GM19463 (cell line): ENCODE measurements at regions not wholly inside any gene's neighbourhood (a gene's known extent, or its start where the extent isn't known, plus 50 kb on each side); places are given as distances from the start of the nearest gene placed in this dataset.
"Not testable (repeated sequence)": the region's sequence is repeated elsewhere in the genome, so short reads cannot be mapped to it uniquely, and the experiment has no call there.

ENCODE experiments used
- ATAC-seq: cut with Tn5 transposase; IDR thresholded peaks from one replicate; pipeline ENCODE4 v1.9.1; 2021; ENCODE audit warnings: mild to moderate bottlenecking, moderate library complexity; ENCODE audit not compliant: unreplicated experiment

DNA sequence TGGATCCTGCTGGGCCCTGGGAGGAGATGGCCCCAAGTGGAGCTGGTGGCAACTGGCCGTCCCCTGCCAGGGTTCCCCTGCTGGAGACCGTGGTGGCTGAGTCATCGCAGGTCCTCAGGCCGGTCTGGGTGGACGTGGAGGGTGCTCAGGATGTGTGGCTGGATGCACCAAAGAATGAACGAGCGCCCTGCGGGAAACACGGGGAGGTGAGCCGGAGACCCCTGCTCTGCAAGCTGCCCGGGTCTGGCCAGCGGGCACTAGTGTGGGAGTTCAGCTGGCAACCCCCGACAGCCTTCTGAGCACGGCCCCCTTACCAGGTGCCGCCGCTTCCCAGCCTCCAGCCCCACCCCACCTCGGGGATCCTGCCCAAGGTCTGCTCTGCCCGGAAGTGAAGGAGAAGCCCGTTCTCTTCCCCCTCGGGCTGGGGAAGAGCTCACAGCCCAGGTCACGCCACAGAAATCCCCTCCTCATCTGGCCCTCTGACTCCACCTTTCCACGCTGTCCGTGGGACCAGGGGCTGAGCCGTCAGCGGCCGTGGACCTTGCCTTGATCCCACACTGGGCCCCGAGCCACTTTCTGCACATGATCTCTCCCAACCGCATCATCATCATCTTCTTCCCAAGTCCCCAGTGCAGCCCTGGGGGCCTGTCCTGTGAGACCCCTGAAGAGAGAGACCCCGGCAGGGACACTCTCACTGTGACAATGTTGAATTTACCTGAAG lies 165.5 kb downstream of the KIF26A start:
- no peak for ATAC-seq

DNA sequence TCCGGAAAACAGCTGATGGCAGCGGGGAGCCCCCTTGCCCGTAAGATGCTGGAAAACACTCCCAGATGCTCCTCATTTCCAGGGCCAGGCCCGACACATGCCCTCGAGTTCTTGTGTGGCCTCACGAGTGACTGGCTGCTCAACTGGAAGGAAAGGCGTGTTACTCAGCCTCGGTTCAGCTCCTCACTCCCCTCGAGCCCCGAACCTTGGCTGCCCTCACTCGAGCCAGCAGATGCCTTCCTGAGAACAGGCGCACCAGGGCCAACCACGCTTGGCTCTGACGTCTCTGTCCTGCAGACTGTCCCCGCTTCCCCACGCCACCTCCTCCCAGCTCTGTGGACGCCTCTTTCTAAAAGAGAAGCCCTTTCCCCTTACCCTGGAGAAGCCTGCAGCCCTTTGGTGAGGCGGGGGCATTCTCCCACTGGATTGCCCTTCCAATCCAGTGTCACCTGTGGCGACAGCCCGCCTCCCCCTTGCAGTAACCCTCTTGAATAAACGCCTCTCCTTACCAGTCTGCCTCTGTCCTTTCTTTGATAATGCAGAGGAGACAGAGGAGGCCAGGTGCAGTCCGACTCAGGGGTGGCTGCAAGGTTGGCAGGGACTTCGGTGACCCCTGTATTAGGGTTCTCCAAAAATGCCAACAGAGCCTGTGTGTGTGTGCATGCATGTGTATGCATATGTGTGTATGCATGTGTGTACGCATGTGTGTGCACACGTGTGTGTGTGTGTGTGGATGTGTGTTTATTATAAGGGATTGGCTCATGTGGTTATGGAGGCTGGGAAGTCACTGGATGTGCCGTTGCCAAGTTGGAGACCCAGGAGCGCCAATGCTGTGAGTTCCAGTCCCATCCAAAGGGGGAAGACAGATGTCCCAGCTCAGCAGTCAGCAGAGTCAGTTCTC lies 166.3 kb downstream of the KIF26A start:
- no peak for ATAC-seq

DNA sequence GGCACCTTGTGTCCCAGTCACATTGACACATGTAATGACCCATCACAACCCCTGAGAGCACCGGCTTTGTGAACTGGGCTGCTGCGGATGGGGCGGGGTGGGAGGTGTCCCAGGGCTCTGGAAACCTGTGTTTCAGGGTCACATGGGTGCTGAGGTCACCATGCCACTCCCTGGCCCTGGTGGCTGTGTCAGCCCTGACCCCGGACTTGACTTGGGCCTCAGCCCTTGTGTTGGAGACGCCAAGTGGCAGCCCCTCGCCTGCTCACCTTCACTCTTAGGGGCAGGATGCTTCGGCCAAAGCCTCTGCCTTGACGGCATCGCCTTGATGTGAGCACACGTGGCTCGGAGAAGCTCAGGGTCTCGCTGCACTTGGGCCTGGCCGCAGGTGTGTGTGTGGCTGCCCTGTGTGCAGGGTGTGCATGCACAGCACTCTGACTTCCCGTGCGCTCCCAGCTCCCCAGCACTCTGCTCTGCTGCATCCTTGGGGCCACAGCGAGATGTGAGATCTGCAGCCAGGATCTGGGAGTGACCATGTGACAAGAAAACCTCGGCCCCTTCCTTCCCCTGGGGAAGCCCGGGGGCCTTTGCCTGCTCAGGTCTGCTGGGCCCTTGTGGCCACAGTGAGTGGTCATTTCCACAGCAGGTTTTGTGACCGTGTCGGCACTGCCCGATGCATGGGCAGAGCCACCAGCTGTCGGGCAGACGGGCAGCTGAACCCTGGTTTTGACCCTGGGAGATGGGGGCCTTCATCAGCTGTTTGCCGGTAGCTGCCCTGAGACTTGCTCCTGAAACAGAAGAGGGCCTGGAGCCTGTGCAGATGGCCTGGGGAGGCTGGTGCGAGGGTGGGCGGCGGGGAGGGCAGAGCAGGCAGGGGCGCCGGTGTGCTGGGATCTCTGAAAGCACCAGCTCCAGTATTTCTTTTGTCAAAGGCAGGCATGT lies 167.4 kb downstream of the KIF26A start:
- no peak for ATAC-seq

DNA sequence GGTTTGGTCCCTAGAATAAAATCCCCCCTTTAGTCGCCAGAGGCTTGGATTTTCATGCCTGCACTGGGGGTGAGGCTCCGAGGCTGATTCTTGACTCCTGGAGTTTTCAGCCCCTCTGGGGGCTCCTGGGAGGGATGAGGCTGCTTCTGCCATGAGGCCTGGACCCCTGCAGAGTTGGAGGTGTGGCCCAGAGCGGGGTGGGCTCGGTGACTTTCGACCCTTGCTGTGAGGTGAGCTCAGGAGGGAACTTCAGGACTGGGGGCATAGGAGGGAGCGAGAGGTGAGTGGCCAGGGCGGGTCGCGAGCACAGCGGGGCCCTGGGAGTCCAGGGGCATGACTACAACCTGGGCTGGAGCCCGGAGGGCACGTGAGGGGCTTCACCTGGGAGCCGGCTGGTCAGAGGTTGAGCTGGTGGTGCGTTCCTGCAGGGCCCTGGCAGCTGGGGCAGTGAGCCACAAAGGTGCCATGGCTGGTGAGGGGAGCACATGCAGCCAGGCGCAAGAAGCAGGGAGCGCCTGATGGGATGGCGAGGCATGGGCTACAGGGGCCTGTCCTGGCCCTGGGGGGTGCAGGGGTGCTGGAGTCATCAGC lies 168.2 kb downstream of the KIF26A start:
- ATAC-seq = no peak

DNA sequence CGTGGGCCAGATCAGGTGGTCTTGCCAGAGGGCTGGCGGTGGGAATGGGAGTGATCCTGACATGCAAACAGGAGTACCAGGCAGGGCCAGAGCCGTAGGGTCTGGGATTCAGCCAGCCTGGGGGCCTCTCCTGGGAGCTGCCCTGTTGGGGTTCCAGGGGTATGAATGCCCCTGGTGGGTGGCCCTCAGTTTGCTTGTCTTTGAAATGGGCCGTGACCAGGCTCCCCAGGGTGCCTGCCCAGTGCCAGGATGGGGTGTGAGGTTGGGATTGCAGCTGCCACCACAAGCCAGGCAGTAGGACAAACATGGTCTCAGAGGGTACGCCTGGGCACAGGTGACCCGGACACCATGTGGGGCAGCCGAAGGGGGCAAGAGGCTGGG lies 168.8 kb downstream of the KIF26A start:
- no peak for ATAC-seq

DNA sequence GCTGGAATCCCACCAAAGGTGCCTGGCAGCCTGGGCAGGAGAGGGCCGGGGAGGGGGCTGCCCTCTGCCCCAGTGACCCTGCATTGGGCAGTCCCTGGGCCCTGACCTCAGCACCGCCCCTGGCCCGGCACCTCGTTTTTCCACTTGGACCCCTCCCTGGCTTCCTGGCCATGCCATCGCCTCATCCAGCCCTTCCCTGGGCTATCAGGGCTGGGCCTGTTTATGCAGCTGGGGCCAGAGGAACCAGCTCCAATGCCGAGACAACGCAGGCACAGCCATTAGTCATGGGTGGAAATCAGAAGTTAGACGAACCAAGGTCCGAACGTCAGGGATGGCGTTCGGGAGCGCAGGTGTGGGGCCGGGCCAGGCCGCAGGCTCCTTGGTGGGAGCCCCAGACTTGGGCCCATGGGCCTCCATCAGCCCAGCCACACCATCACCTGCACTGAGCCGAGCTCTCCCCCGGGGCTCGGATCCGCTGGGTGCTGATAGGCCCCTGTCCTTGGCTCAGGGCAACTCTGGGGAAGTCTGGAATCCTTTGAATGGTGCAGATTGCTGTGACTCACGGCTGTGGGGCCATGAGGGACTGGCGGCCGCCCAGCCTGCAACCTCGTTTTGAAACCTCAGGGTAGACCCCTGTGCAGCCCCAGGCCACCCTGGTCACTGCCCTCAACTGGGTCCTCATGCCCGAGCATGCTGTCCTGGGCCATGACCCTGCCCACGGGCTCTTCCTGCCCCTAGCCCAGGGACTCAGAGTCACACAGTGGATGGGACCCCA lies 169.4 kb downstream of the KIF26A start:
- no peak for ATAC-seq

DNA sequence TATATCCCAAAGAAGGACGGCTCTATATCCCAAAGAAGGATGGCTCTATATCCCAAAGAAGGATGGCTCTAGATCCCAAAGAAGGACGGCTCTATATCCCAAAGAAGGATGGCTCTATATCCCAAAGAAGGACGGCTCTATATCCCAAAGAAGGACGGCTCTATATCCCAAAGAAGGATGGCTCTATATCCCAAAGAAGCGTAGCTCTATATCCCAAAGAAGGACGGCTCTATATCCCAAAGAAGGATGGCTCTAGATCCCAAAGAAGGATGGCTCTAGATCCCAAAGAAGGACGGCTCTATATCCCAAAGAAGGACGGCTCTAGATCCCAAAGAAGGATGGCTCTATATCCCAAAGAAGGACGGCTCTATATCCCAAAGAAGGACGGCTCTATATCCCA lies 170.1 kb downstream of the KIF26A start:
- not testable (repeated sequence) for ATAC-seq

DNA sequence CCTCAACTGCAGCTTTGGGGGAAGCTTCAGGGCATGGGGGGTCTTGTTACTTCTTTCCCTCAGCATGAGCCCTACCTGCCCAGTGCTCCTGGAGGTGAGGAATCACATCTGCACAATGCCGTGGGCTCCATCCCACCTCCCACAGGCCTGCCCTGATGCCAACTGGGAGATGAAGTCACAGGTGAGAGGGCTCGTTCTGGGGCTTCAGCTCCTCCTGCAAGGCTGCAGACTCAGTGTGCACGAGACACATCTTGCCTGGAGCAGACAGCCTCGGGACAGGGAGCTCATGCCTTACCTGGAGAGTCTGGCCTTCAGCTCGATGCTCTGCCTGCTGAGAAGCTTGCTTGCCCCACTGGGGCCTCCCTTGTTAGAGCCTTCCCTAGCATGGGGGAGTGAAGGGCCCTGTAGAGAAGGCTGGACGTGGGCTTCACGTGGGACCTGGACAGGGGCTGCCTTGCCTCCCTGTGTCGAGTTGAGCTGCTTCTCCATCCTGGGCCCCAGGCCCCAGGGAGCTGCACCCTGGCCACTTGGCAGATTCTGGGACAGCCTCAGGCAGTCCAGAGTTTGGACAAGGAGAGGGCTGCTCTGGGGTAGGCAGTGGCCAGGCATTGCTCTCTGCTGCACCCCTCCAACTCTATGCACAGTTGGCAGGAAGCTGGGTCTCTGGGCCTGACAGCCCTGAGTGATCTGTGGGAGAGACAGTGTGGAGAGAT lies 171.4 kb downstream of the KIF26A start:
- ATAC-seq = no peak

DNA sequence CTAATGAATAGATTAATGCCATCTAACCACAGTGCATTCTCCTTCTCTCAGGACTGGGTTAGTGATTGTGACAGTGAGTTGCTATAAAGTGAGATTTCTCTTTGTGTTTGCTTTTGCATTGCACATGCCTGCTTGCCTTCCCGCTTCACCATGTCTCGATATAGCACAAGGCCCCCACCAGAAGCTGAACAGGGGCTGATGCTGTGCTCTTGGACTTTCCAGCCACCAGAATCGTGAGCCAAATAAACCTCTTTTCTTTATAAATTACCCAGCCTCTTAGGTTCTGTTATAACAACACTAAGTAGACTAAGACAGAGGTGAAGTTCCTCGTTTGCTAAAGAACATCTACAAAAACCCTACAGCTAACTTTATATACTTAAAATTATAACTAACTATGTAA lies 173.0 kb downstream of the KIF26A start:
- no peak for ATAC-seq

DNA sequence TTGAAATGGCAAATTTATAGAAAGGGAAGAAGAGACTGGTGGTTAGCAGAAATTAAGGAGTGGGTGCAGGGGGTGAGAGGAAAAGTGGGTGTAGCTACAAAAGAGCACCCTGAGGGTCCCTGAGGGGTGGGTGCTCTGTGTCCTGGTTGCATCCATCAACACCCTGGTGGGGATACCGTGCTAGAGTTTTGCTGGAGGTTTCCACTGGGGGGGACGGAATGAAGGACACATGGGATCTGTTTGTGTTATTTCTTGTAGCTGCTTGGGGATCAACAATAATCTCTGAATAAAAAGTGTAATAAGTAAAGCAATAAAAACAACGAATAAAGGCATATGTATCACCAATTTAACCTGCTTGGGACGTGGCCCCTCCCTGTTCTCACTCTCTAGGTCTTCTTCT lies 175.3 kb downstream of the KIF26A start:
- no peak for ATAC-seq

DNA sequence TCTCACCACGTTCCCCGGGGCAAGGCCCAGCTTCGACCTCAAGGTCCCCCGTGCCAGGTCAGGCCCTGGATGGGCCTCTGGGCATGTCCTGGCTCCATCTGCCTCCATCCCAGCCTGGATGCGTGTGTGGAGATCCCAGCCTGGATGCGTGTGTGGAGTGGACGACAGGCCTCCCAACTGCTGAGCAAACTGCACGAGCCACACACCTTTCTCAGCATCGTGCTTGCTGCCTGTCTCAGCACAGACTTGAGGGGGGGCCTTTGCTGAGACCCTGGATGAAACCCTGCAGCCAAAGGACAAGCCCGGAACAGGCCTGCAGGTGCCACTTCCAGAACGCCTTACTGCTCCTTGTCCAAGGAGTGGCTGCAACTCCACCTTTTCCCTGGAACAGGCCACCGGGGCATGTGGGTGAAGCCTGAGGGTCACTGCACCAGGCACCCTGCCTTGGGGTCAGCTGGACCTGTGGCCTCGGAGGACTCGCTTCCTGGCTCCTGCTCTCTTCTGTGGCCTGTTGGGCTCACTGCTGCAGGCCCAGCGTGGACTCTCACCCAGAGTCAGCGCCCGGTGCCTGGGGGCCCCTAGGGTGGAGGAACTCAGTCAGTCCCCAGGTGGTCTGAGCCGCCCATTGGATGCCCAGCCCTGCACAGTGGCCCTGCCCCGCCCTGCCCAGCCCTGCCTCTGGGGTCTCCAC lies 176.0 kb downstream of the KIF26A start:
- ATAC-seq = no peak

DNA sequence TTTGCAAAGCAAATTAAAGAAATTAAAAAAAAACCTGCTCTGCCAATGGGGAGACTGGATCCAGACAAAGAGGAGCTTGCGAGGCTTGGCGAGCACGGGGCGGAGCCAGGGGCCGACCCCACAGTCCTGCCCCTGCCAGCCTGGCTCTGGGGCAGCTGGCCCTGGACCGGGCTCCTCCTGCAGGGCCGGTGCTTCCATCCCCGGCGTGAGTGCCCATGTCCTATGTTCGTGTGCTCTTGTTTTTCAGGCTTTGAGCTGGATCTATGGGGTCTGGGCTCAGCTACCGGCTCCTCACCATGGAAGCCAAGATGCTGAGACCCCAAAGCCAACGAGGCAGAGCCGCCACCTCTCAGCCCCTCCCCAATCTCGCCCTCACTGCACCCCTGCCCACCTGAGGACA lies 176.8 kb downstream of the KIF26A start:
- no peak for ATAC-seq

DNA sequence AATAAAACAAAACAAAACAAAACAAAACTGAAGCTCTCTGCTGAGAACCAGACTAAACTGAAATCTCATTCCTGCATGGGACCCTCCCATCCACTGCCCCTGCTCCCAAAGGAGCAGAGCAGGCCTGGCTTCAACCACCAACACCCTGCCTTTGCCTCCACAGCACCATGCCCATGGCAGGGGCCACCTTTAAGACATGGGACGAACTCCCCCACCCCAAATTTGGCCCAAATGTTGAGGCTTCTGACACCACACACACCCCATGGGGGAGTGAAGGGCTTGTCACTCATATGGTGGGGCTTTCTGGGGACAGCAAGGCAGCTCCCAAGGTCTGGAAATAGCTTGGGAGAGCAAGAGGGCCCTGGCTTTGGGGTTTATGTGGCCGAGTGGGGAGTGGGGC lies 177.2 kb downstream of the KIF26A start:
- no peak for ATAC-seq

DNA sequence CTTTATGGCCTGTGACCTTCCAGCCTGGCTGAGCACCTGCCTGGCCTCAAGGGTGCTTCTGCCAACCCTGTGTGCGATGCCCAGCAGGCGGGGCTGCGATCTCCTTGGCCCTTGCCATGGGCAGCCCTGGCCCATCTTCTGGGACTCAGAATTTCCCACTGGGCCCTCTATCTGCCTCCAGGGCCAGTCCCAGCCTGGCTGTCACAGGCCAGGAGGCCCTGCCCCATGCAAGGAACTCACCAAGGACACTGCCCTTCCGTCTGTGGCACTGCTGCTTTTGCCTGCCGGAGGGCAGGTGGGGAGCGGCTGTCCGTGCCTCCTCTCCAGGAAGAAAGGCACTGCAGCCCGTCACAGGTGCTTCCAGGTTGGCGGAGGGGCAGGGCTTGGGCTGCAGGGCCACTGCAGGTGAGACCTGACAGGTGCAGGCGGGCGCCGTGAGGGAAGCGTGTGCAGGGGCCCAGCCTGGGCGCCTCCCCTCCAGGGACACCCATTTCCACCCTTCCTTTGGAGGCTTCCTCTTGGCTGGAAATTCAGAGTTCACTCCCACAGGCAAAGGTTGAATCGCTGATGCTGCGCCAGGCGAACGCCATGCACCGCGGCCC lies 177.8 kb downstream of the KIF26A start:
- ATAC-seq = no peak

DNA sequence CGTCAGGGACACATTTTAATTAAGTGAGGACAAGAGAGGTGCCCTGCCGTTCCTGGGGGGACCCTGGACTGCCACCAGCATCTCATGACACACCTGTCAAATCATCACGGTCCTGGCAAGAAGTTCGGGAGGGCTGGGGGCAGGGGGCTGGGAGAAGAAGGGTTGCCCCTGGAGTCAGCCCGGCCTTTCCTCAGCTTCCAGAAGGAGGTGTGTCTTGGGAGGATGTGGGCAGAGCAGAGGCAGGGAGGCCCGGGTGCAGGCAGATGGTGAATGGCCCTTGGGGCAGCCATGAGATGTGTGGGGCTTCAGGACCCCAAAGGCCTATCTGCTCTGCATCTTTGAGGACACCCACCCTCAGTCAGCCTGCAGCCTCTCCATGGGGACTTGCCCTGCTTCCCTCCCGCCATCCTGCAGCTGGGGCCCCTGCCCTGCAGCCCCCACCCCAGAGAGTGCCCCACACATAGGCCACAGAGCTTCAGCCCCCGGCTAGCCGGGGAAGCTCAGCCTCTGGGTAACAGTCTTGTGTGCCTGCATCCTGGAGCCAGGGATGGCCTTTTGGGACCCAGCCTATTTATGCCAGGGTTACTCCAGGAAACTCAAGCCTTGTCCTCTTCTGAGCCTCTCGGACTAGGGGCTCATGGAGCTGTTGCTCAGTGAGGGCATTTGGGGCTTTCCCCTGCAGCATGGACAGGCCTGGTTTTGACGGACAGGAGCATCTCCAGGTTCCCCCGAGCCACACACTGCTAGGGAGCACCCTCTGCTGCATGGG lies 178.5 kb downstream of the KIF26A start:
- ATAC-seq = no peak

DNA sequence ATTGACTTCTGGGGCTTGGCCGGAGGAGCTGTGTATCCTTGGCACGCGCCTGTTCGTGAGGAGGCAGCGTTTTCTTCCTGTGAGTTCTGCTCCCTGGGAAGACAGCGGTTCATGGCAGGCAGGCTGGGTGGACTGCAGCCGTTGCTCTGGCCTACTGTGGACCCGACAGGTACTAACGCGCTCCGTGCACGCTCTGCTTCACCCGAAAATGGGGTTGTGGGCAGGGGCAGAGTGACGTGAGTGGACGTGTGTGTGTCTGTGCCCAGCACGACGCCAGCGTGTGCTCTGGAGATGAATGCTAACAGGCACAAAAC lies 179.1 kb downstream of the KIF26A start:
- no peak for ATAC-seq

DNA sequence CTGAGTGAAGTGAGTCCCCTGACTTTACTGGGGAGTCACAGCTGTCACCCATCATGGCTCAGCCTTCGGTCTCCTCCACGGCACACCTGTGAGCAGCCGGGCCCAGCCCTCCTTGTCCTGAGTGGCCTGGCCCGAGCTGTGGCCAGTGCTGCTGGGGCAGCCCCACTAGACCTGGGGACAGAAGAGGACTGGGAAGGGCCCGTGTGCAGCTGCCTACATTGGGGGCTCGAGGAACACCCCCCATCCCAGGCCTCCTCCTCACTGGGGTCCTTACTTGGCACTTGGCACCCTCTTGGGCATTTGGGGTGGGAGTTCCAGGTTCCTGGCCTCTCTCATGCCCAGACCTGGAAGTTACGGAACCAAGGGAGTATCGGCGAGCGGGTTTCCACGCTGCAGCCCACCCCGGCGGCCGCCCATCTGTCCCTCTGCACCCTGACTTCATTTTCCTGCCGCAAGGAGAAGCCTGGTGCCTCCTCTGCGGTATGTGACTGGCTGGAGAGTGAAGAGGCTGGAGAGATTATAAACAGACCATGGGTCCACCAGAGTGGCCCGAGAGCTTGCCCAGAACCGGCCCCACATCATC lies 179.7 kb downstream of the KIF26A start:
- ATAC-seq = no peak
